ENCODE measurements at regions not wholly inside any gene's neighbourhood (a gene's known extent, or its start where the extent isn't known, plus 50 kb on each side); places are given as distances from the start of the nearest gene placed in this dataset.

- TF ChIP-seq CTCF (conservative IDR thresholded peaks at IDR 0.05 in 1 of 2, IDR thresholded peaks at IDR 0.05 in 1 of 2; ENCODE audit: extremely low read depth in 1 of 2, insufficient read depth in 1 of 2, low read depth in 1 of 2, low read length in 2 of 2) (no peak), EZH2 (IDR thresholded peaks at IDR 0.05; ENCODE audit: borderline replicate concordance, low read length) (no peak)
Measured at GRCh38 chr3:24947103-24947502, 452.5 kb upstream of the THRB start.

Measured in mammary epithelial cell (primary cell).